GM13977 (cell line): ENCODE measurements at regions not wholly inside any gene's neighbourhood (a gene's known extent, or its start where the extent isn't known, plus 50 kb on each side); places are given as distances from the start of the nearest gene placed in this dataset.
"Not testable (repeated sequence)": the region's sequence is repeated elsewhere in the genome, so short reads cannot be mapped to it uniquely, and the experiment has no call there.

ENCODE experiments used
- DNase-seq: peaks from one replicate; pipeline ENCODE4 v3.0.0; 2012; ENCODE audit warnings: low spot score
- CTCF ChIP-seq: IDR thresholded peaks from 2 replicates; pipeline ENCODE4 v1.5.1; 2012; ENCODE audit warnings: mild to moderate bottlenecking, control low read depth; ENCODE audit not compliant: insufficient read depth; ENCODE audit errors: extremely low read depth, missing control alignments
- in situ Hi-C: fragments of 300-500 bp; cut with MboI; formaldehyde crosslinking; loops from one replicate; pipeline ENCODE4 v1.12.0; 2022; ENCODE audit warnings: low sequenced_read_pairs, low pct_unique_long_range_greater_than_20kb, mixed read lengths, inconsistent platforms; ENCODE audit not compliant: unreplicated experiment

GRCh38 chr5:135156337-135156714 is 122.3 kb upstream of the PITX1 start:
- no peak for DNase-seq
- TF ChIP-seq CTCF, result no peak
- in situ Hi-C loops, result no loop called here

GRCh38 chr5:135155616-135156214 is 121.7 kb upstream of the PITX1 start:
- no peak for DNase-seq
- in situ Hi-C loops, result no loop called here
- no peak for TF ChIP-seq CTCF

- no peak for TF ChIP-seq CTCF
- in situ Hi-C loops, result no loop called here
- no peak for DNase-seq
These were observed 120.9 kb upstream of the PITX1 start for GRCh38 chr5:135154961-135155360.

- in situ Hi-C loops, result no loop called here
- TF ChIP-seq CTCF, result no peak
- DNase-seq, result no peak
These were observed 120.2 kb upstream of the PITX1 start for GRCh38 chr5:135154197-135154596.

- no peak for DNase-seq
- in situ Hi-C loops, result no loop called here
- no peak for TF ChIP-seq CTCF
These were observed 119.6 kb upstream of the PITX1 start for GRCh38 chr5:135153661-135154060.

GRCh38 chr5:135153259-135153658 is 119.2 kb upstream of the PITX1 start:
- in situ Hi-C loops, result no loop called here
- DNase-seq, result no peak
- no peak for TF ChIP-seq CTCF

GRCh38 chr5:135151660-135152059 is 117.6 kb upstream of the PITX1 start:
- in situ Hi-C loops, DNase-seq: not testable (repeated sequence)
